Fibroblast of villous mesenchyme (primary cell): ENCODE measurements at regions not wholly inside any gene's neighbourhood (a gene's known extent, or its start where the extent isn't known, plus 50 kb on each side); places are given as distances from the start of the nearest gene placed in this dataset.

ENCODE experiments used
- DNase-seq: peaks from one replicate; pipeline ENCODE4 v3.0.0-alpha.2; 2010; ENCODE audit warnings: low read depth
- H3K4me3 ChIP-seq: 2 replicates; pipeline ENCODE4 v1.5.1; 2011; ENCODE audit warnings: low read depth, mild to moderate bottlenecking, low read length
- CTCF ChIP-seq: IDR thresholded peaks from 2 replicates; pipeline ENCODE4 v1.5.1; 2012; ENCODE audit warnings: low read depth, mild to moderate bottlenecking, low read length; ENCODE audit not compliant: insufficient read depth

DNA sequence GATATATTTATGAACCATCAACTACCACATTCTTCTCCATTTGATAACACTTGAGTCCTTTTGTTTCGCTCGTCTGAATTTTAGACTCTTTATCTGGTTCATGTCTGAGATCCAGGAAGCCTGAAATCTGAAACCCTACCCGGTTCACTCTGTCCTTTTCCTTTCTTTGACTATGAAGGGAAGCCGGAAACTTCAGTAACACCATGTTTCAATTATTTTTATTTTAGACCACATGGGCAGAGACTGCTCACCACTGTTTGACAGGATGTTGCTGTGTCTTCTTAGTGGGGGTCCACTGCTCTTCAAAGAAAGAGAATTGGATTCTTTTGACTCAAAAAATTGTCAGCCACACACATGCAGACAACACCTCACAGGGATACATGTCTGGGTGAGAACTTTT, 331.9 kb upstream of the FLRT2 start:
- H3K4me3 ChIP-seq = no peak overlapping the region
- TF ChIP-seq CTCF = no peak
- no peak for DNase-seq

DNA sequence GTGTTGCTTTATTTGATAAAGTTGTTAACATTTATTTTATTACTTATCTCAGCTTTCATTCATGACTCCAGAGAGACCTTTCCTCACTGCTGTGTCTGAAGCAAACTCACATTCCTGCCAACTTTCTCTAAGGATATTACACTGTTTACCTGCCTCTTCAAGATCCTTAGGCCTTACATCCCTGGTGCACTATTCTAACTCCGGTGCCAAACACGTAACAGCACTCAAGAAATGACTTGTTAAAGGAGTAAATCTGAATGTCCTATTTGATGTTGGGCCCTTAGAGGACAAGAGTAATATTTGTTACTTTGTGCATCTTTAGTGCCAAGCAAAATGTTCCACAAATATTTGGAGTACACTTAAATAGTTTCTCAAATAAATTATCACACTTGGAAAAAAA, 324.1 kb upstream of the FLRT2 start:
- H3K4me3 ChIP-seq = no peak overlapping the region
- TF ChIP-seq CTCF = no peak
- no peak for DNase-seq

- H3K4me3 ChIP-seq = no peak overlapping the region
- DNase-seq = peak; percentile 70
- TF ChIP-seq CTCF = no peak
Observed at GRCh38 chr14:85214471-85214870, 315.5 kb upstream of the FLRT2 start.

- H3K4me3 ChIP-seq = no peak overlapping the region
- TF ChIP-seq CTCF = no peak
- peak; percentile 62 for DNase-seq
Observed at GRCh38 chr14:85217412-85217811, 312.5 kb upstream of the FLRT2 start.

- H3K4me3 ChIP-seq = no peak overlapping the region
- no peak for TF ChIP-seq CTCF
- DNase-seq = no peak
Observed at GRCh38 chr14:85218982-85219381, 311.0 kb upstream of the FLRT2 start.

- DNase-seq = no peak
- H3K4me3 ChIP-seq = no peak overlapping the region
- no peak for TF ChIP-seq CTCF
Observed at GRCh38 chr14:85221832-85222231, 308.1 kb upstream of the FLRT2 start.

GRCh38 chr14:85222341-85222740, 307.6 kb upstream of the FLRT2 start:
- no peak for TF ChIP-seq CTCF
- H3K4me3 ChIP-seq = no peak overlapping the region
- DNase-seq = no peak
